Dendritic cell treated with granulocyte-macrophage colony-stimulating factor and Interleukin-4, amounts not matched to agents 40 ng/mL and 50 ng/mL, for 4 days (primary cell): ENCODE measurements at regions not wholly inside any gene's neighbourhood (a gene's known extent, or its start where the extent isn't known, plus 50 kb on each side); places are given as distances from the start of the nearest gene placed in this dataset.

Source experiments
- H3K27ac Mint-ChIP-seq: one replicate; pipeline ENCODE4 v1.8.0; 2022; ENCODE audit warnings: mild to moderate bottlenecking, mixed read lengths
- H3K27me3 Mint-ChIP-seq: one replicate; pipeline ENCODE4 v1.8.0; 2022; ENCODE audit warnings: mild to moderate bottlenecking, mixed read lengths
- H3K36me3 Mint-ChIP-seq: one replicate; pipeline ENCODE4 v1.8.0; 2022; ENCODE audit warnings: low read depth, mixed read lengths
- H3K4me1 Mint-ChIP-seq: one replicate; pipeline ENCODE4 v1.8.0; 2022; ENCODE audit warnings: low read depth, mixed read lengths
- H3K4me3 Mint-ChIP-seq: one replicate; pipeline ENCODE4 v1.8.0; 2022; ENCODE audit warnings: mild to moderate bottlenecking, moderate library complexity, mixed read lengths
- H3K9me3 Mint-ChIP-seq: one replicate; pipeline ENCODE4 v1.8.0; 2022; ENCODE audit warnings: mixed read lengths
- intact Hi-C: fragments of 100-400 bp; cut with micrococcal nuclease; formaldehyde crosslinking; loops from one replicate; pipeline ENCODE4 v1.15.0; 2022

DNA sequence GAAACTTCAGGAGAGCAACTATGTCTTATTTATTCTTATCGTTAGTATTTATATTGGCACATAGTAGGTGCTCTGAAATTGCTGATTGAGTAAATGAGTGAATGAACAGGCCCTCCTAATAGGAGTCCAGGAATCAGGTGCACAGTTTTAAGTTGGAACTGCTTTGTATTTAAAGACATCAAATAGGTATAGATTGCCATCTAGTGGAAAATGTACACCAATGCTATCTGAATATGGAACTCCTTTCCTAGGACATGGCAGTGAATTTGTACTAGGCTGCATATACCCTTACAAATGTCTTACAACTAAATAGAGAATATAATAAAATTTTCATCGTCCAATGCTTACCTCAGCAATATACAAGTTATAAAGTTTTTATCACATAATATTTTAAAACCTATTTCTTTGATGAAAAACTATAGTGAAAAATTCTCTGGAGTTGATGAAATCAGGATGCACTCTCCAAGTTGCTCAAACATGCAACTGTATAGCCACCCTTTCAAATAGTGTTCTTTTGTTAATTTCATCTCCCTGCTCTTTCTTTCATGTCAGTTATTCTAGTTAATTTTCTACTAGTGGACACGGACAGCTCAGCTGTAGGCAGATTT lies 318.9 kb upstream of the SYT4 start:
- Mint-ChIP-seq H3K27me3 (no peaks in the 10 kb centered on the region), H3K27ac (no peak overlapping the region), H3K36me3 (no peaks in the 10 kb centered on the region), H3K4me1 (no peaks in the 10 kb centered on the region), H3K9me3 (no peaks in the 10 kb centered on the region), H3K4me3 (no peak overlapping the region)
- intact Hi-C loops = no loop called here

DNA sequence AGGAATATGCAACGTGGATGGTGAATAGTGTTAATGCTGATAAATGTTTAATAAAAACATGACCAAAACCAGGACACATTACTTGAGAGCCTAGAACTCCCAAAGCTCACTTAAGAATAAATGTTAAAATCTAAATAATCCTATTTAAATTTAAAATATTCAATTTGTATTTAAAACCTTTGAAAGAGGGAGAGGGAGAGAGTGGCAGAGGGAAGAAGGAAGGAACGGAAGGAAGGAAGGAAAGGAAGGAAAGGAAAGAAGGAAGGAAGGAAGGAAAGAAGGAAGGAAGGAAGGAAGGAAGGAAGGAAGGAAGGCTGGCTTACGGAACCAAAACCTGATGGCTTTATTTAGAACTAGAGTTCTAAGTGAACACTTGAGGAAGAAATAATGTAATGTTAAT lies 324.1 kb upstream of the SYT4 start:
- Mint-ChIP-seq H3K9me3 (peaks cover 25% of the 10 kb centered on the region), H3K36me3 (no peaks in the 10 kb centered on the region), H3K27me3 (peaks cover 1% of the 10 kb centered on the region), H3K4me3 (no peak overlapping the region), H3K4me1 (no peaks in the 10 kb centered on the region), H3K27ac (no peak overlapping the region)
- intact Hi-C loops = no loop called here

DNA sequence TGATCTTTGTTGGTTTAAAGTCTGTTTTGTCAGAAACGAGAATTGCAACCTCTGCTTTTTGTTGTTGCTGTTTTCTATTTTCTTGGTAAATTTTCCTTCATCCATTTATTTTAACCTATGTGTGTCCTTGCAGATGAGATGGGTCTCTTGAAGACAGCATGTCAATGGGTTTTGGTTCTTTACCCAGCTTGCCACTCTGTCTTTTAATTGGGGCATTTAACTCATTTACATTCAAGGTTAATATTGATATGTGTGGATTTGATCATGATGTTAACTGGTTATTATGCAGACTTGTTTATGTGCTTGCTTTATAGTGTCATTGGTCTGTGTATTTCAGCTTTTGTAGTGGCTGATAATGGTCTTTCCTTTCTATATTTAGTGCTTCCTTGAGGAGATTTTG lies 327.9 kb upstream of the SYT4 start:
- no peak overlapping the region for H3K4me3 Mint-ChIP-seq
- peaks cover 33% of the 10 kb centered on the region for H3K9me3 Mint-ChIP-seq
- no peaks in the 10 kb centered on the region for H3K4me1 Mint-ChIP-seq
- peaks cover 1% of the 10 kb centered on the region for H3K27me3 Mint-ChIP-seq
- intact Hi-C loops = no loop called here
- no peak overlapping the region for H3K27ac Mint-ChIP-seq
- H3K36me3 Mint-ChIP-seq = no peaks in the 10 kb centered on the region

DNA sequence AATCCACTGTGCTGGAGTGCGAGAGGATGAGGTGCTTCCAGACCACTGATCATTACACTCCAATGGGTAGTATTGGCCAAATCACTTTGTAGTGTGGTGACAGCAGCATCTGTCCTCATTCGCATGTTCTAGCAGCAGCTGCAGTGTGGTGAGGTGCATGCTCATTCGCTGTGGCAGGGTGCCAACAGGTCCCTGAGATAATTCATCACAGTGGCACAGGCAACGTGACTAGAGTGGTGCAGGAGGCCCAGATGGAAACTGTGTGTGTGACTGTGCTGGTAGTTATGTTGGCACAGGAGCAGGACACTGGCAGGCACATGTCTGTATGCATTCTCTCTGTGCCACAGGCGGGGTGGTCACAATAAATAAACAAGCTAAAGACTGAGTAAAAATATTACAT lies 329.5 kb upstream of the SYT4 start:
- Mint-ChIP-seq H3K27me3 (no peaks in the 10 kb centered on the region), H3K27ac (no peak overlapping the region), H3K4me1 (no peaks in the 10 kb centered on the region), H3K36me3 (no peaks in the 10 kb centered on the region), H3K9me3 (peaks cover 33% of the 10 kb centered on the region), H3K4me3 (no peak overlapping the region)
- intact Hi-C loops = no loop called here

DNA sequence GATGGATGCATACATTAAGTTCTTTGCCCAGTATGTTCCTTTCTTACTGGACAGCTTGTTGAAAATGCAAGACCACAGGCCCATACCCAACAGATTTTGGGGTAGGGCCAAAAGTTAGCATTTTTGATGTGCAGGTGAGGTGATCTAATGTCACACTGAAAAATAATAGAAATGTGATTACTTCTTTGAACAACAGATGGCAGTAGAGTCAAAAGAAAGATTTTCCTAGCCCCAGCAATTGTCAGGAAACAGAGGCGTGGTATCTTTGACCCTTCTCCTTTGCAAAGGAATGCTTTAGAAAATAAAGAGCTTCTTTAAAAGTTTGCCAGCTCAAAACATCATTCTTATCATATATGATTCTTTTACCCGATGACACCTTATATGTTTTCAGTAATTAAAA lies 343.6 kb upstream of the SYT4 start:
- Mint-ChIP-seq H3K27ac (no peak overlapping the region), H3K27me3 (no peaks in the 10 kb centered on the region), H3K4me1 (no peaks in the 10 kb centered on the region), H3K36me3 (no peaks in the 10 kb centered on the region), H3K9me3 (no peaks in the 10 kb centered on the region), H3K4me3 (no peak overlapping the region)
- intact Hi-C loops = loop anchor here (1.0 to 5.0 kb wide), 2 partner anchors 1591 to 1761 kb away; no protein-coding TSS in a partner anchor

DNA sequence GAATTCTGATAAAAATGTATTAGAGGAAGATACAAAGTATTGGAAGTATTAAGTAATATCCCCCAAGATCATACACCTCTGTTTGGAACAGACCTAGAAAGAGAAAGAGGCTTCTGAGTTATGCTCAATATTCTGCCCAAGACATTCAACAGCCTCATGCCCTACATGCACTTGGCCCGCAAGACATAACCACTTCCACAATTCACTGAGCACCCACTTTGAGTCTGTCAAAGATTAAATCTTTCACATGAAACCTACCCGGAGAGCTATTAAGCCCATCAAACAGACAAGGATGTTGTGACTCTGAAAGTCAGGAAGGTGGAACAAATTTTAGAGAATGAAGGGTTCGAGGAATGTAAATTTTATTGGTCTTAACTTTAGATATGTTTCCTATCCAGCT lies 344.7 kb upstream of the SYT4 start:
- no peaks in the 10 kb centered on the region for H3K36me3 Mint-ChIP-seq
- intact Hi-C loops = loop anchor here (5.0 kb wide), 1 partner anchor 1590 kb away; no protein-coding TSS in a partner anchor
- H3K27me3 Mint-ChIP-seq = no peaks in the 10 kb centered on the region
- no peak overlapping the region for H3K27ac Mint-ChIP-seq
- no peaks in the 10 kb centered on the region for H3K4me1 Mint-ChIP-seq
- no peak overlapping the region for H3K4me3 Mint-ChIP-seq
- no peaks in the 10 kb centered on the region for H3K9me3 Mint-ChIP-seq

DNA sequence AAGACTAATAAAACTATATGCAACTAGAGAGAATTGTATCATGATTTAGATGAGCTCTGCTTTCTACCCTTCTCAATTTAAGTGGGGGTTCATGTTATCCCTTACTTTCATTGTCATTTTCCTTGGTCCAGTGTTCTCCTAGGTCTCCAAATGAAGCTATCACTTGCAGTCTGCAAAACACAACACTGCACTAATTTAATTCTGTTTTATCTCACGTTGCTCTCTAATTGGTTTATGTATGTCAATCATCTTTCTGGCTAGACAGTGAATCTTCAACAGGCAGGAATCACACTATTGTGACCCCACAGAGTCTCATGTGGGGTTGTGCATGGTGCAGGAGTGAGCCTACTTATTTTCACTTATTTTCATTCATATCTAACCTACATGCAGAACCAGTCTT lies 348.3 kb upstream of the SYT4 start:
- Mint-ChIP-seq H3K4me1 (no peaks in the 10 kb centered on the region), H3K36me3 (no peaks in the 10 kb centered on the region), H3K27me3 (no peaks in the 10 kb centered on the region), H3K27ac (no peak overlapping the region), H3K9me3 (no peaks in the 10 kb centered on the region), H3K4me3 (no peak overlapping the region)
- intact Hi-C loops = no loop called here

DNA sequence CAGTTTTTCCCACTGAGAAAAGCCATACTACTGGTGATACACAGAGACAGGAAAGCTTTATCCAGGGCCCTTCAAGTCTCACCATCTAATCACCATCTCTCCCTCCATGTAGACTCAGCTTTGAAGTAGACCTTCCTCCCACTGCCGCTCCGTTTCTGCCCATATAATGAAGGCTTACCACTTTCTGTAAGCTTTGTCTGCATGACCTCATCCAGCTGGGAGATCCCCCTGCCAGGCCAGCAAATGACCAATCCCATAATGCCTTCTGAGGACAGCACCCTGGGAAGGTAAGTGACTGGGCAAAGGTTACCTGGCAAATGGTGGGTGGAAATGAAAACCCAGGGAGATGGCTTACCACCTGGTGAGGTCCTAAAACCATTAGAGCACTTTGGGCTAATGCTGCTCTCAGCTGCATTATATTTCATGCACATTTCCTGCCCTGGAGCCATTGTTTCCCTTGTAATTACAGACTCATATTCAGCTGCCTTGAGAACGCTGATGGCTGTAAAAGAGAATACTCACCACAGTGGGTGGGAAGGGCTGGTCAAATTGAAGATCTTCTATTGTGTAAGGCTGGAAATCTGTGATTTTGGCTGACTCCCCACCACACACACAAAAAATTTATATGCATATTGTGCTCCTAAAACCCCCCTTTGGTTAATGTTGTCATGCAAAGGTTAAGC lies 350.7 kb upstream of the SYT4 start:
- intact Hi-C loops = no loop called here
- no peaks in the 10 kb centered on the region for H3K36me3 Mint-ChIP-seq
- no peaks in the 10 kb centered on the region for H3K9me3 Mint-ChIP-seq
- H3K4me3 Mint-ChIP-seq = no peak overlapping the region
- H3K4me1 Mint-ChIP-seq = no peaks in the 10 kb centered on the region
- H3K27me3 Mint-ChIP-seq = no peaks in the 10 kb centered on the region
- H3K27ac Mint-ChIP-seq = no peak overlapping the region

DNA sequence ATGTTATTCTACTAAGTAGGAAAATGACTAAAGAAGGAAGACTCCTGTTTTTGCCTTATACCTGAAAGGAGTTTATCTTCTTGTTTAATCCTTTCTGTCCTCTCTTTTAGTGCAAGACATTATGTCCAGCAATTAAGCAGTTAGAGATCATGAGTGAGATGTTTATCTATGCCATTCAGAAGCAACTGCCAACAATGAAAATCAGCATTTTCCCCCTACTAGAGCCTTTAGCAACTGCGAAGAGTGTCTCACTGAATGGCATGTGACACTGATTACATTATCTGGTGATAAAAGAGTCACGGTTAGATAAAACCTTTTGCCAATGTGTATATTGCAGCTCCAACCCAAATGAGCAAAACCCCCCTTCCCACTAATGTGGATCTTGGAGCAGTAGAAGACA lies 357.7 kb upstream of the SYT4 start:
- intact Hi-C loops = no loop called here
- H3K27me3 Mint-ChIP-seq = no peaks in the 10 kb centered on the region
- no peaks in the 10 kb centered on the region for H3K4me1 Mint-ChIP-seq
- no peak overlapping the region for H3K27ac Mint-ChIP-seq
- no peaks in the 10 kb centered on the region for H3K36me3 Mint-ChIP-seq
- H3K4me3 Mint-ChIP-seq = no peak overlapping the region
- H3K9me3 Mint-ChIP-seq = peaks cover 7% of the 10 kb centered on the region

DNA sequence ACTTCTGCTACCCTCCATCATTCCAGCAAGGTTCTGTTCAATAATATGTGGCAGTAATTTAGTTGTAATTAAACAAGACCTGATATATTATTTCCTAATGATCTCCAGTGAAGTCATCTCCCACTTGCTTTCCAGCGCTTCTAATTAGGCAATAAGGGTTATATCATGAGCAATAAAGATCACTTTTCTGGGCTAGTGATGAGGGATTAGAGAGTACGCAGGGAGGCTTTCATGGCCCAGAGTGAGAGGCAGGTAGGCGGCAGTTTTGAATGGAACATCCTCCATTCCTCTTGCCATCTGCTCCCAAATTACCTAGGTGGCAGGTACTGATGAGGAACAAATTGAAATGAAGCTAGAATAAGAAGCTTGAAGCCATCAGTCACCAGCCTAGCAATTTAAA lies 358.1 kb upstream of the SYT4 start:
- Mint-ChIP-seq H3K36me3 (no peaks in the 10 kb centered on the region), H3K9me3 (peaks cover 8% of the 10 kb centered on the region), H3K27ac (no peak overlapping the region), H3K4me3 (no peak overlapping the region), H3K4me1 (no peaks in the 10 kb centered on the region), H3K27me3 (no peaks in the 10 kb centered on the region)
- intact Hi-C loops = no loop called here

DNA sequence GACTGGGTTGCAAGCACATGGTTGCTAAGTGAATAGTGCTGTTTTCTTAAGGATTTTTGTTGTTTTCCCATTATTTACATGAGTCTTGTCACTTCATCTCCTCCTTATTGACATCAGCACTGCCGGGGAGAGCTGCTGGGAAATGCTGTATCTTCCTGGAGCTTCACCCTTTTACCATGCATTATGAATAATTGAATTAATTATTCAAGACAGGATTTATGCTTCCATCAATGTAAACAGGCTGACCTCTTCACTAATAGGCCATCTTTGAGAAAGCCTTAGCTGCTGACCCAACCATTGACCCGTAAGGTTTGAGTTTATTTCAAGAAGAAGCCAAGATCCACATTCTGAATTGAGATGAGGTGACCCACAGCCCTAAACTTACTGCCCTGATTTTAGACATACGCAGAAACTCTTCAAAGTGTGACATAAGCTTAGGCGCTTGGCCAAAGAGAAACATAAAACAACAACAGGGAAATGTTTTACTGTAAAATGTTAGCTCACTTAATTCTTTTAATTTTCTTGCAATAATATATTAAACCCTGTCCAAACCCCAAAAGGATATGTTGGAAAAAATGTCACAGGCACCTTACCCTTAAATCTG lies 365.5 kb upstream of the SYT4 start:
- Mint-ChIP-seq H3K27me3 (no peaks in the 10 kb centered on the region), H3K4me1 (no peaks in the 10 kb centered on the region), H3K4me3 (no peak overlapping the region), H3K27ac (no peak overlapping the region), H3K36me3 (no peaks in the 10 kb centered on the region), H3K9me3 (peaks cover 18% of the 10 kb centered on the region)
- intact Hi-C loops = no loop called here

DNA sequence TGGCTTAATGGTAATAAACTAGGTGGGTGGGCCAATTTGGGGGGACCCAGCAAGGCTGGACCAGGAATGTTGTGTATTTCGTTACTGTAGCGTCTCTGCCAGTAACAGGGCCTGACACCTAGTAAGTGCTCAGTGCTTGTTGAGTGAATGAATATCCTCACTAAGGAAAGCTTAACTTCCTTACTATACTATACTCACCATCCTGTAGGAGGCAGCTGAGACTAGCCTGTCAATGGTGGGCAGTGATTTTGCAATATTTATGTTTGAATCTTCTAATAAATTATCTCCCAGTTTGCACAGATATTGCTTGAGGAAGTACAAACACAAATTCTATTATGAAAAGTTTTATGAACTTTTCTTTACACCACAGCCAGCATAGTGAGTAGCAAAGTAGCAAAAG lies 370.7 kb upstream of the SYT4 start:
- Mint-ChIP-seq H3K27me3 (no peaks in the 10 kb centered on the region), H3K4me3 (no peak overlapping the region), H3K9me3 (no peaks in the 10 kb centered on the region), H3K36me3 (no peaks in the 10 kb centered on the region), H3K27ac (no peak overlapping the region), H3K4me1 (no peaks in the 10 kb centered on the region)
- intact Hi-C loops = no loop called here

DNA sequence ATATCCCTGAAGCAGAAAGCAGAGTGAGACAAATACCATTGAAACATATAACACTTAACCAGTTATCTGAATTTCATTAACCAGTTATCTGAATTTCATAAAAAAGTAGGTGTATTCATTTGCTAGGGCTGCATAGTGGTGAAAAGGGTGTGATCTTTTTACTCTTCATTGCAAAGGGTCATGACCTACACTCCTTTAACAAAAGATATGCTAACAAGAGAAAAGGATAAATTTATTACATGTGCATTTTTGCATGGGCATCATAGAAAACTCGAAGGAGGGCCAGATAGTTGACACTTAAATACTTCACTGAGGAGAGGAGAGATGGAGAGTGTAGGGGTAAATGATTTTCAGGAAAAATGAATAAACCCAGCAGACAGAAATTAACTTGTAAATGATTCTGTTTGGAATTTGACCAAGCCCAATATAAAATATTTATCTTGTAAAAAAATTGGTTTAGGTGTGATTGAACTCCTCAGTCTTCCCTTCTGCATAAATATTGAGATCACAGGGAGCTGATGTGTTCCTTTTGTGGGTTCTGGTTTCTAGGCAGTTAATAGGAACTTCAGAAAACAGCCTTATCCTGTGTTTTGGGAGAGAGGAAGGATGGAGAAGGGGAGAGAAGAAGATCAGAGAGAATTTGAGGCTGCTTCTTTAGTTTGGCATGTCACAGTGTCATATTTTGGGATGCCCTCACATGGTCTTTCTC lies 372.5 kb upstream of the SYT4 start:
- Mint-ChIP-seq H3K27me3 (no peaks in the 10 kb centered on the region), H3K36me3 (no peaks in the 10 kb centered on the region), H3K4me1 (no peaks in the 10 kb centered on the region), H3K27ac (no peak overlapping the region), H3K9me3 (peaks cover 8% of the 10 kb centered on the region), H3K4me3 (no peak overlapping the region)
- intact Hi-C loops = no loop called here

DNA sequence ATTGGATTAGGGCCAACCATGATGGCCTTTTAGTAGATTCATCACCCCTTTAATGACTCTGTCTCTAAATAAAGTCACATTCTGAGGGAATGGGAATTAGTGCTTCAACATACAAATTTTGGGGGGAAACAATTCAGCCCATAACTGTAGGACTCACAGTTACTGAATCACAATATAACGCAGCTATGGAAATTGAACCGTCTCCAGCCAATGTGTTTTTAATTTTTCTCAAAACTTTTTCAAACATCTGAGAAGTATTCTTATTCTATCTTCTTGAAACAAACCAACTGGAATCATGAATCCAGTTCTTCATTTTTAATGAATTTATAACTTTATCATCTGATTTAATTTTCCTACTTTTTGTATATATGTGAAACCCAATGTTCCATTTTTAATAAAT lies 373.1 kb upstream of the SYT4 start:
- no peak overlapping the region for H3K4me3 Mint-ChIP-seq
- H3K27ac Mint-ChIP-seq = no peak overlapping the region
- peaks cover 8% of the 10 kb centered on the region for H3K9me3 Mint-ChIP-seq
- no peaks in the 10 kb centered on the region for H3K27me3 Mint-ChIP-seq
- H3K4me1 Mint-ChIP-seq = no peaks in the 10 kb centered on the region
- intact Hi-C loops = no loop called here
- no peaks in the 10 kb centered on the region for H3K36me3 Mint-ChIP-seq
